SKM-1 (cell line): ENCODE measurements at regions not wholly inside any gene's neighbourhood (a gene's known extent, or its start where the extent isn't known, plus 50 kb on each side); places are given as distances from the start of the nearest gene placed in this dataset.
"Not testable (repeated sequence)": the region's sequence is repeated elsewhere in the genome, so short reads cannot be mapped to it uniquely, and the experiment has no call there.

ENCODE experiments used
- DNase-seq: peaks from one replicate; lab custom pipeline; 2025; ENCODE audit not compliant: unreplicated experiment; lab: John Stamatoyannopoulos, UW

DNA sequence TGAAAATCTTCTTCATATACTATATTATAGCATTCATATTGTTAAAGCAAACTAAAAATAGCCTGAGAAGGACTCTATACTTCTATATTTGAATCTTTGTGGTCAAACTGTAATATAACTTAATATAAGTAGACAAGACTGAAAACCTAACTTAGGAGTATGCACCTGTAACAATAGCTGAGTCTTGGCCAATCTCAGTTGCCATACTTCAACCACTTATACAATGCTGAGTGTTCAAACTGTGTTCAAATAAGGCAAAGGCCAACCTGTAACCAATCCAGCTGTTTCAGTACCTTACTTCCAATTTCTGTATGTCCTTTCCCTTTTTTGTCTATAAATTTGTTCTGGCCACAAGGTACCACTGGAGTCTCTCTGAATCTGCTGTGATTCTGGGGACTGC lies 1360.8 kb upstream of the CDH9 start:
- DNase-seq: no peak

- no peak for DNase-seq
These were observed 1359.8 kb upstream of the CDH9 start for GRCh38 chr5:28398185-28398584.

- DNase-seq: no peak
These were observed 1359.1 kb upstream of the CDH9 start for GRCh38 chr5:28397502-28397941.

DNA sequence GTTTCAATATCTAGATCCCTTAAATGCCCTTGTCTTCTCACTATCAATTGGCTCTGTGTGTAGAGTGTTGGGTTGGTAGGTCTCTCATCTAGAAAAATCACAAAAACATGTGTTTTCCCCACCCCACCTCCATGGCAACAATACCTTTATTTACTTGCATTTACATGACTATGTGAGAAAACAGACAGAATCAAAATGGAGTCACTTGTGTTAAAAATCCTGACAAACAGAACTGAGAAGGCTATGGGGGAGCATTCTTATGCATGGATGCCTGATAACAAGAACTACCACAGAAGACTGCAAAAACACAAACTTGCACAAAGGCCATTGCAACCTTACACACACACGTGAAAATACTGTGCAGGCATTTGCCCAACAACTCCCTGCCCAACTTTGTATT lies 1352.9 kb upstream of the CDH9 start:
- DNase-seq: no peak

DNA sequence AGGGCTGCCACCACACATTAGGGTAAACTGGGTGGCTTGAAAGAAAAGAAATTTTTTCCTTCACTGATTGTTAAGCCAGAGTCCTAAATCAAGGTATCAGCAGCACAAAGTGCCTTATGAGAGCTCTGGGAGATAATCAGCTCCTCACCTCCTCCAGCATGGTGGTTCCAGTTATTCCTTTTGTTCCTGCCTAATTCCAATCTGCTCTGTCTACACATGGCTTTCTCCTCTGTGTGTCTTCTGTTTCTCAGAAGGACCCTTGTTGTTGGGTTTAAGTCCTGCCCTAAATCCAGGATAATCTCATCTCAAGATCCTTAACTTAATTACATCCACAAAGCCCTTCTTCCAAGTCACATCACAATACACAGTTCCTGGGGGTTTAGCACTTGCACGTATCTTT lies 1352.0 kb upstream of the CDH9 start:
- no peak for DNase-seq

DNA sequence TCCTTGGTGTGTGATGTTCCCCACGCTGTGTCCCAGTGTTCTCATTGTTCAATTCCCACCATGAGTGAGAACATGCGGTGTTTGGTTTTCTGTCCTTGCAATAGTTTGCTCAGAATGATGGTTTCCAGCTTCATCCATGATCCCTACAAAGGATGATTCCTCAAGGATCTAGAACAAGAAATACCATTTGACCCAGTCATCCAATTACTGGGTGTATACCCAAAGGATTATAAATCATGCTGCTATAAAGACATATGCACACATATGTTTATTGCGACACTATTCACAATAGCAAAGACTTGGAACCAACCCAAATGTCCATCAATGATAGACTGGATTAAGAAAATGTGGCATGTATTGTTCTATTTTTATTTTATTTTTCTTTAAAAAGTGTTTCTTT lies 1351.3 kb upstream of the CDH9 start:
- DNase-seq: not testable (repeated sequence)

DNA sequence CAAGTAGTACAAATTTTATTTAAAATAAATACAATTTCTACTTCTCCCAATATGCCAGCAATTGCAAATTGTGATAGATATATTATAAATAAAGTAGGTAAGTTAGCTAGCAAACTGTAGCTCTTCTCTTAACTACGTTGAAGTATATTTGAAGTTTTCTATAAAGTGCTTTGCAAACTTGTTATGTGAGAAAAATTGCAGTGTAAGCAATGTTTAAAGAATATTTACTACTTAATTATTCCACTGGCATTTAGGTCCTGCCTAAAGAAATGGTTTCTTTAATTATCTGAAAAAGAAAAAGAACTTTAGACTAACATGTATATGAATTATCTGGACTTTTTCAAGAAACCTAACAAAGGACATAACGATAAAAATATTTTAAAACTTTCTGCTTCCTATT lies 1350.0 kb upstream of the CDH9 start:
- no peak for DNase-seq

GRCh38 chr5:28386712-28387111 lies 1348.3 kb upstream of the CDH9 start:
- no peak for DNase-seq

DNA sequence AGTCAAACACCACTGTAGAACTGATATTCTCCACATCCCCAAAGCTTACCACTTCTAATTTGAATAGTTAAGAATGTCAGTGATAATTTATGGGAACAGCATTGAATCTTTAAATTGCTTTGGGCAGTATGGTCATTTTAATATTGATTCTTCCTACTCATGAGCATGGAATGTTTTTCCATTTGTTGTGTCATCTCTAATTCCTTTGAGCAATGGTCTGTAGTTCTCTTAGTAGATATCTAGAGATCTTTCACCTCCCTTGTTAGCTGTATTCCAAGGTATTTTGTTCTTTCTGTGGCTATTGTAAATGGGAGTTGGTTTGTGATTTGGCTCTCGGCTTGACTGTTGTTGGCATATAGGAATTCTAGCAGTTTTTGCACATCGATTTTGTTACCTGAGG lies 1341.8 kb upstream of the CDH9 start:
- no peak for DNase-seq

- peak; percentile 87 for DNase-seq
These were observed 1336.1 kb upstream of the CDH9 start for GRCh38 chr5:28374492-28374967.

- no peak for DNase-seq
These were observed 1332.5 kb upstream of the CDH9 start for GRCh38 chr5:28370896-28371295.

DNA sequence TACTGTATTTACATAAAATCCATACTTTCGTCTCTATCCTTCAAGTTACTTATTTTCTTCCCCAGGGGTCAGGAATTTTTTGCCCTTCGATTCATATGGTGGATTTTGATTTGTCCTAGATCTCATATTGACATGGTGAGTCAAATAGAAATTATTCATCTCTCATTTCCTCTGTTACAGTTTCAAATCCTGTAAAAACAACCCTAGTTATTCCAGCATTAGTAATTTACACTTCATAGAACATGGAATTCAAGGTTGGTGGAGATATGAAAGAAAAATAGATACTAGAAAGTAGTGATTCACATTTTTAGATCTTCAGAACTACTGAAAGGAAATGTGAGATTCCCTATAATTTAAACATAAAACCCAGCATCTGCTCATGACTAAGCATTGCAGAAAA lies 1331.0 kb upstream of the CDH9 start:
- DNase-seq: no peak

- no peak for DNase-seq
These were observed 1317.4 kb upstream of the CDH9 start for GRCh38 chr5:28355831-28356230.

GRCh38 chr5:28346696-28347095 lies 1308.3 kb upstream of the CDH9 start:
- no peak for DNase-seq

DNA sequence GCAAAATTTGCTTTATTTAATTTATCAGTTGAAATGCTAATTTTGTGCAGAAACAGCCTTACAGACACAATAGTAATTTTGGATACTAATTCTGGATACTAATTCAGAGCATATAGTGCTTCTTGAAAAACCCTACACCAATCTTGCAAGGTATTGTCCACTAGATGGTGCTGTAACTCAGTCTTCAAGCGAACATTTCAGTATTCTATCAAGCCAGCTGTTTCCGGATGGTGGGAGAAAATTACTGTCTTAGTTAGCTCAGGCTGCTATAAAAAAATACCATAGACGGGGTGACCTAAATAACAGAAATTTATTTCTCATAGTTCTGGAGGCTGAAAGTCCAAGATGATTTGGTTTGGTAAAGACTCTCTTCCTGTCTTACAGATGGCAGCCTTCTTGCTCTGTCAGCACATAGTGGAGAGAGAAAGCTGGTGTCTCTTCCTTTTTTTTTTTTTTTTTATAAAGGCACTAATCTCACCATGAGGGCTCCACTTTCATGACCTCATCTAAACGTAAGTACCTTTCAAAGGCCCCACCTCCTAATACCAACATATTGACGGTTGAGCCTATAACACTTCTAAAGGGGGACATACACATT lies 1306.5 kb upstream of the CDH9 start:
- DNase-seq: peak; percentile 8

GRCh38 chr5:28329176-28329575 lies 1290.8 kb upstream of the CDH9 start:
- DNase-seq: no peak

DNA sequence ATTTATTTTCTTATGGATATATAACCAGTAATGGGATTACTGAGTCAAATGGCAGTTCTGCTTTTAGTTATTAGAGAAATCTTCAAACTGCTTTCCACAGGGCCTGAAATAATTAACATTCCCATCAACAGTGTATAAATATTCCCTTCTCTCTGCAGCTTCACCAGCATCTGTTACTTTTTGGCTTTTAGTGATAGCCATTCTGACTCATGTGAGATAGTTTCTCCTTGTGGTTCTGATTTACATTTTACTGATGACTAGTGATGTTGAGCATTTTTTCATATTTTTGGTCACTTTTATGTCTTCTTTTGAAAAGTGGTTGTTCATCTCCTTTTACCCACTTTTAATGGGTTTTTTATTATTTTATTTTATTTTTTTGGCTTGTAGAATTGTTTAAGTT lies 1290.3 kb upstream of the CDH9 start:
- DNase-seq: no peak

GRCh38 chr5:28324174-28324573 lies 1285.8 kb upstream of the CDH9 start:
- DNase-seq: no peak

DNA sequence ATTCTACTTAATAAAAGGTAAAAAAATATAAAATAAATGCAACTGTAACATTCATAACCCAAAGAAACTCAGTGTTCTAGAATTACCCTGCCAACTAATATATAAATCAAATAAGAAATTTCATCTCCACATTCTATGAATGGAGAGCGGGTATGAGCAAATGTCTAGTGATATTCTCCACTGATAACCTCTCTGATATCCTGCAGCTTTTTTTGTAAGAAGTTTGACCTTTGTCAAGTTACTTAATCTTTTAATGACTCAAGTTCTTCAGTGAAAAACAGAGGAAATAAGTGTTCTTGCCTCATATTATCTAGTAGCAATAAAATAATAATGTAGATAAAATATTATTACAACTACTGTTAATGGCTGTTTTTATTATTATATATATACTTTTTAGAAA lies 1275.6 kb upstream of the CDH9 start:
- no peak for DNase-seq

GRCh38 chr5:28313321-28313951 lies 1275.0 kb upstream of the CDH9 start:
- DNase-seq: no peak

DNA sequence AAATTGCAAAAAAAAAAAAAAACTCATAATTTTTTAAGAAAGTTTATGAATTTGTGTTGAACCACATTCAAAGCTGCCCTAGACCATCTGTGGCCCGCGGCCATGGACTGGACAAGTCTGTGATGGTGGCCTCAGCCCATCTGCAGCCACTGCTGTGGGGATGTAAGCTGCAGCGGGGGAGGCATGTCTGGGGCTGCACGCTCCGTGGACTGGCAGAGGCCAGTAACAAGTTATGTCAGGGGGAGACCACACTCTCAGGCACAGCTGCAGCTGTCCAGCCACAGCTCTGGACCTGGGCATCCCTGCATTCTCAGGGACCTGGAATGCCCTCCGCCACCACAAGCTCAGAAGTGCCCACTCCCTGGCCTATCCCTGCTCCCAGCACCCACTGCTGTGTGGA lies 1272.3 kb upstream of the CDH9 start:
- DNase-seq: no peak

DNA sequence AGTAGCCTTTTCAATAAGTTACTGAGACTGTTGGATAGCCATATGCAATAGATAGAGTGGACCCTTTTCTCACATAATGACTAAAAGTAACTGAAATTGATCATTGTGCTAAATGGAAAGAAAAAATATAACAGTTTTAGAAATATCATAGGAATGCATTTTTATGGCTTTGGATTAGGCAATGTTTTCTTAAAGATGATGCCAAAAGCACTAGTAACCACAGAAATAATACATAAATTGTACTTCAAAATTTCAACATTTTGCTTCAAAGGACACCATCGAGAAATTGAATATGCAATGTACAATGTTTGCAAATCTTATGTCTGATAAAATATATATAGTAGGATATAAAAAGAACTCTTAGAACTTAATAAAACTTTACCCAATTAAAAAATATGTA lies 1267.5 kb upstream of the CDH9 start:
- DNase-seq: no peak

- no peak for DNase-seq
These were observed 1263.3 kb upstream of the CDH9 start for GRCh38 chr5:28301712-28302111.
